ENCODE measurements at regions not wholly inside any gene's neighbourhood (a gene's known extent, or its start where the extent isn't known, plus 50 kb on each side); places are given as distances from the start of the nearest gene placed in this dataset.
"Not testable (repeated sequence)": the region's sequence is repeated elsewhere in the genome, so short reads cannot be mapped to it uniquely, and the experiment has no call there.

DNA sequence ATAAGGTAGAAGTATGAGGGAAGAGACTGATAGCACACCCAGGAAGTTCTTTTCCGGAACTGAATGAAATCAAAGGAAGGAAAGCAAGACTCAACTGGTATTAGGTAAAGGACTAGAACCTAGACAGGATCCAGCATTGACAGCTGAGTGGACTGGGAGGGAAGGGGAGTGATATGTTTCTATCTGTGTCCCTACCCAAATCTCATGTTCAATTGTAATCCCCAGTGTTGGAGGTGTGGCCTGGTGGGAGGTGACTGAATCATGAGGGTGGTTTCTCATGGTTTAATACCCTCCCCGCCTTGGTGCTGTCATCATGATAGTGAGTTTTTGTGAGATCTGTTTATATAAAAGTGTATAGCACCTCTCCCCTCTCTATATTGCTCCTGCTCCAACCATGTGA lies 415.9 kb upstream of the KCNMB2 start:
- no peak for DNase-seq (ENCODE audit: low read depth)

DNA sequence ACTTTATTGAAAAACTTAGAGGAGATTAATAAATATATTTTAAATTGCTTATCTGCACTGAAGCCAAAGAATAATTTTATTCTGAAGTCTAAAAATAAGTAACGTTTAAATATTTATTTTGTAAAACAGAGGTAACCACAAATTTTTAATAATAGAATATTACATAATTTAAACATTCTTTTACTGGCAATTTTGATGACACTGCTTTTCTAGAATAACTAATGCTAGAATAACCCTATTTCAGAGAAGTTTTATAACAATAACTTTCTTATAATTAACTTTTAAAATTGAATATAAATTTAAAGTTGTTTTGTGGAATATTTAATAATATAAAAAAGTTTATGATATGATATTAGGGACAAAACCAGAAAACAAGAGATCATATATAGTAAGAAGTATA lies 409.6 kb upstream of the KCNMB2 start:
- DNase-seq (ENCODE audit: low read depth): no peak

DNA sequence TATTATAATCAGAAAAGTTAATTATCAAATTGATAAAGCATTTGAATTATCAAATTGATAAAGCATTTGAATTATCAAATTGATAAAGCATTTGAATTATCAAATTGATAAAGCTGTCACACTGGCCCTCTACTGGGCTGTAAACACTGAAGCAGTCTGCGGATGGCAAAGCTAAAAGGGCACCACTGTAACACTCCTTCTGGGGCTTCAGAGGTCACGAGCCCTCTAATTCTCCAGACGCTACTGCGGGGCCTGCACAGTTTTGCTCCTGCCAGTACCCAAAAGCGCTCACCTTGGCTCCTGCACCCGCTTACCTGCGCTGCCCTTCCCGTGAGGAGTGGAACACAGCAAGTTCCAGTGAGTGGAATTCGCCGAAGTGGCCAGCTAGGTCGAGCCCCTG lies 409.0 kb upstream of the KCNMB2 start:
- no peak for DNase-seq (ENCODE audit: low read depth)

DNA sequence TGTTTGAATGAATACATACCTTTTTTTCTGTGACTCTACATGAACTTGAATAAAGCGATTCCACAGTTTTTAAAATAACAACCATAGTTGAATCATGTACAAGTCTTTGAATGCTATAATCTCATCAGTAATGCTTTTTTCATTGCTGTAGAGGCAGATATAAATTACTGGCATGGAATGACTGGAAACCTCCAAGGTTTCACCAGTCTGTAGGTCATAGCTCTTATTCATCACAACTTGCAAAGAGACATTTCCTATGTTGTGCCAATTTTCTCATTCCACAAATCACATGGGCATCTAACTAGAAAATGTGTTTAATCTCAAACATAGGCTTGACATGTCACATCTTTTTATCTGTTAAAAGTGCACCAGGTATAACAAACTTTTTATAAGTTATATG lies 407.1 kb upstream of the KCNMB2 start:
- no peak for DNase-seq (ENCODE audit: low read depth)

DNA sequence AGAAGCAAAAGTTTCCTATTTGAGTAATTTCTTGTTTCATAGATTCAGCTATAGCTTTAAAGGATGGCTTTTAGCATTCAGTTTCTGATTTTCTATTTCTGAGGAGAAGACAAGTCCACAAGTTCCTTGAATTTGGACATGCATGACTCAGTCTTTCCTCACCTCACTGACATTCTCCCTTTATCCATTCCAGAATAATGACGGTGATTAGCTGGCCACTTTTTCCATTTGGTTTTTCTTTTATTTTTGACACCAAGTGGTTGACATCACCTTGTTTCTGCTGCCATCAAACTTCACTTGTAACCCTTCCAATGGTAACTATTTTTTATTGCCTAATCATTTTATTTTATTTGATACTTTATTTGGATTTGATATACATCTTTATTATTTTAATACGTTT lies 404.4 kb upstream of the KCNMB2 start:
- DNase-seq (ENCODE audit: low read depth): peak; percentile 31

DNA sequence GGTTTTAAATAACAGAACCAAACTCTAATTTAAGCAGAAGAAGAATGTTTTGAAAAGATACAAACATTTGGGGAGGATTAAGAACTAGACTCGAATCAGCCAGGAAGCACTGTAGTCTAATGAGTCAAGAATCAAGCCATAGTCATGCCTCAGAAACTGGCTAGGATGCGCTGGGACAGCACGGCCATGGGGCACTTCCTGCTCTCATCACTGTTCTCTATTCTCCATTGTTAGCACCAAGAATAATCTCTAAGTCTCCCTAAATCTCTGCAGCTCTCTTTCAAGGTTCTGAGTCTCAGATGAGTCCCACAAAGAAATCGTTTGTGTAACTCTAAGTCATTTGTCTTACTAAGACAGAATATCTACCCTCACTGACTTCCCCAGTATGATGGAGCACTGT lies 399.0 kb upstream of the KCNMB2 start:
- DNase-seq (ENCODE audit: low read depth): no peak

DNA sequence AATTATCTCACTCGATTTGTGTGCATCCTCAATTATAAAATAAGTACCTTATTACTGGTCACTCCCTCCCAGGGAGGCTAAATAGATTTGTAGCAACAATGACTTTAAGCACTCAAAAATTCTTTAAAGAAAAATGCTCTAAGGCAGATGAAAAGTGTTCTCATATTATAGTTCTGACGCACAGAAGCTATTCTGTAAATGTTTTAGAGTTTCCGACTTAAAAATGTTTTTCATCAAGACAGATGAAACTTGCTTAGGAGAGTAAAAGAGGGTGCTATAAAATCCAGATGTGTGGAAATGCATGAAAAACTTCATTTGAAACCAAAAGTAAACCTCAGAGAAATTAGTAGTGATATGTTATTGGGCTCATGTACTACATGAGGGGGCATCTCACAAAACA lies 398.4 kb upstream of the KCNMB2 start:
- no peak for DNase-seq (ENCODE audit: low read depth)

DNA sequence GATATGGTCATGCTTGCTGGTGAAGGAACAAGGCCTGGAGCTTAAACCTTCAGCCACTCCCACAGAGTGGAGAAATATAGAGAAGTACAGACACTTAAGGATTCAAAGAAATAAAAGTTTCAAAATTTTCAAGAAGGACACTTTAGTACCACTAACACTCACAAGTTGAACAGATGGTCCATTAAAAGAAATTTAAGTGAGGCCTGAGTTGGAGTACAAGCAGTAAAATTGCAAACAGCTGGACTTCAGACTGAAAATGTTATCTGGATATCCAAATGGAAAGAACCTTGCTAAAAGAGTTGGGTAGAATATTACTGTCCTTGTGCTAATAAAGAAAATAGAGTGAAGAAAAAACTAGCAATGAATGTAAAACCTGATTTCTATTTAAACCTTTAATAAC lies 397.1 kb upstream of the KCNMB2 start:
- no peak for DNase-seq (ENCODE audit: low read depth)

DNA sequence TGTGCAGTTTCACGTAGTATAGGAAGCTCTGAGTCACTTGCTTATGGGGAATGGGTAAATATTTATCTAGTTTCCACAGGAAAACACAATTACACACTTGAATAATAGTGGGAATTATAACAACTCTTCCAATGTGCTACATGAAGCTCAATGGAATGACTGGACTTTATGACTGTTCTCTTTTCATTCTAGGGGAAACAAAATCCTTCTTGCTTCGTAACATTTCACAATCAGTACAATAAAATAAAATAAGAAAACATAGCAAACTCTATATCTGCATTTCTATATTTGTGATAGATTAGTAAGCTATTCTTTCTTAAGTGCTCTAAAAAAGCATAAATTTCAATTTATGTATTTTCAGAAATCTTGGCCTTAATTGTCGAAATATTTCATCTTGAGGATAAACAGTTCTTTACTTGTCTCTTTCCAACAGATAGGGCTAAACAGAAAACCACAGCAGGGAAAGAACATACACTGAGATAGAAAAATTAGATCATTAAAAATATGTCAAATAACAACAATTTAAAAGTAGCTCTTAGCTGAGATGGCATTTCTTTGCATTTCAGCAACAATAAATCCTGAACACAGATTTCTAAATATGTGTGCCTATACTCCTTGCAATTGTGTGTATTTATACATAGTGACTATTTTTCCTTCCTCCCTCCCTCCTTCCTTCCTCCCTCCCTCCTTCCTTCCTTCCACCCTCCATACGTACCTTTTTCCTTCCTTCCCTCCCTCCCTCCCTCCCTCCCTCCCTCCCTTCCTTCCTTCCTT lies 395.5 kb upstream of the KCNMB2 start:
- no peak for DNase-seq (ENCODE audit: low read depth)

DNA sequence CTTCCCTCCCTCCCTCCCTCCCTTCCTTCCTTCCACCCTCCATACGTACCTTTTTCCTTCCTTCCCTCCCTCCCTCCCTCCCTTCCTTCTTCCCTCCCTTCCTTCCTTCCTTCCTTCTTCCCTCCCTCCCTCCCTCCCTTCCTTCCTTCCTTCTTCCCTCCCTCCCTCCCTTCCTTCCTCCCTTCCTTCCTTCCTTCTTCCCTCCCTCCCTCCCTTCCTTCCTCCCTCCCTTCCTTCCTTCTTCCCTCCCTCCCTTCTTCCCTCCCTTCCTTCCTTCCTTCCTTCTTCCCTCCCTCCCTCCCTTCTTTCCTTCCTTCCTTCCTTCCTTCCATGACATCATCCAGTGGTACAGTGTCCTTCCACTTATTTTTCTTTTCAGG lies 394.9 kb upstream of the KCNMB2 start:
- not testable (repeated sequence) for DNase-seq (ENCODE audit: low read depth)

DNA sequence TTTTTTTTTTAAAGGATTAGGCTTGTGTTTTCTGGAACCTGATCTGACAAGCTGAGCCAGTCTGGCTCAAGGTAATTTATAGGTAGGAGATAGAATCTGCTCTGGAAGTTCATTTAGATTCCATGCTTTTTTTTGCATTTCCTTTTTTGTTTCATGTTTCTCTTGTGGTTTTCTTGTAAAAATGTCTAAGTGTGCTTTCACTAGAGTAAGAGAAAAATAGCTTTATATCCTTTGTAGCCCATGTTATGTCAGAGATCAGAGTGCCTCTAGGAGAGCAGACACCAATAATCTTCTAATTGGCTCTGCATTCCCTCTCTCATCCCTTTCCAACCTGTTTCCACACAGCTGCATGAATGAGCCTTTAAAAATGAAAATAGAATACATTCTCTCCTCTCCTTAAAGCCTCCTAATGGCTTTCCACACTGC lies 389.8 kb upstream of the KCNMB2 start:
- DNase-seq (ENCODE audit: low read depth): no peak

DNA sequence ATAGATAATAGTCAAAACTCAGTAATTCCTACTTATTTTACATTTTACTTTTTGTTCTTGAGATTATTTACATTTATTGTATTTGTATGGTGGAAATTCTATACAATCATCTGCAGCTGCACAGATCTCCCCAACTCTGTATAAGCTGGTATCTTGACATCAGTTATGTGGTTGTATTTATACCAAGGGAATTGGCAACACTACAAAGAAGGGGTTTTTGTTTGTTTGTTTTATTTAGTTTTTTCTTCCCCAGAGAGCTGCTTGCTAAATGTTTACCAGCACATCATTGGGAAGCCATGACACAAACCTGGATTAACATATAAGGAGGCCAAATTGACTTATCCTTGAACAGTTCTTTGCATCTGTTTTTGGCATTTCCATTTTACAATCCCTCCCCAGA lies 389.2 kb upstream of the KCNMB2 start:
- DNase-seq (ENCODE audit: low read depth): no peak

DNA sequence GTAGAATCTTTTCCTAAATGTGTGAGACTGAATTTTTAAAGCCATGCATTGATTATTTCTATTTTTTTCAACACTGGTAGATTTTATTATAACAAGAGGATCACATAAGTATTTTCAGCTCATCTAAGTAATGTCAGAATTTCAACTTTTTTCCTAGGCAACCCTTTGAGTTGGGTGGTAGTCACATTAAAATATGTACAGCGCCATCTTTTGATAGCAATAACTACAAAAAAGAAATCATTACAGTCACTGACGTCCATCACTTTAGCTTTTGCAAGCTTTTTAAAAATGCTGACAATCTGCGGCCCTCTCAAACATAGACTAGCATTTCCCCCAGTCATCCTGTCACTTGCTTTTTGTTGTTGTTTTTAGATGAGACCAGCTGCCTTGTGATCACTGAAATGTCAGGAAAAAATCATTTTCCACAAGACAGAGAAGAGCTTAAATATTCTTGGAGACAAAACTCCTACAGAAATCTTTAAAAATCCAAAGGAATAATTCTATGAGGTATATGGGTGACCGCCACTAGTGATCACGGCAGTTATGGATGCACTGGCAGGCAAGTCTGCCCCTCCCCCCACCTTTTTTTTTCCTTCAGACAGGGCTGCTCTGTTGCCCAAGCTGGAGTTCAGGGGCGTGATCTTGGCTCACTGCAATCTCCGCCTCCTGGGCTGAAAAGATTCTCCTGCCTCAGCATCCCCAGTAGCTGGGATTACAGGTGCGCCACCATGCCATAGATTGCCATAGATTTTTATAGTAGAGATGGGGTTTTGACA lies 384.0 kb upstream of the KCNMB2 start:
- DNase-seq (ENCODE audit: low read depth): no peak

DNA sequence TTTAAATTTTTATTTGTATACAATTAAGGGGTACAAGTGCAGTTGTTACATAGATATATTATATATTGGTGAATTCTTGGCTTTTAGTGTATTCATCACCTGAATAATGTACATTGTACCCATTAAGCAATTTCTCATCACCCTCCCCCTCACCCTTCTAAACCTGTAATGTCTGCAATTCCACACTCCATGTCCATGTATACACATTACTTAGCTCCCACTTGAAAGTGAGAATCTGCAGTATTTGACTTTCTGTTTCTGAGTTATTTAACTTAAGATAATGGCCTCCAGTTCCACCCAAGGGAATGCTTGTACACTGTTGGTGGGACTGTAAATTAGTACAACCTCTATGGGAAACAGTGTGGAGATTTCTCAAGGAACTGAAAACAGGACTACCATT lies 383.2 kb upstream of the KCNMB2 start:
- DNase-seq (ENCODE audit: low read depth): no peak

DNA sequence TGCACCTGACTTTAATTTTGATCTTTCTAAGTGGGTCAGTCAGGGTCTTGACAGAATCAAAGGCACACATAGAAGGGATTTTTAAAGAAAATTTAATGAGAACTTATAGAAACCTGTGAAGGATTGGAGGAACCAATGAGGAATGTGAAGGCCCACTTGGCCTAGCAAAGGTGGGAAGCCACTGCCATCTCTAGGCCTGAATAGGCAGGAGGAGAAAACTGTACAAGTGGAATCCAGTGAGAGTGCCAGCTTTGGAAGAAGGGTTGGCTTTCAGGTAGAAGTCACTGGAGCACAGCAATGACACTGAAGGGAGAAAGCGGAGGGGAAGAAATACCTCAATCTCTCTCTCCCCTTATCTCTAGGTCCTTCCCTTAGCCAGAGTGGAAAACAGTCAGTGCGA lies 380.7 kb upstream of the KCNMB2 start:
- DNase-seq (ENCODE audit: low read depth): no peak

DNA sequence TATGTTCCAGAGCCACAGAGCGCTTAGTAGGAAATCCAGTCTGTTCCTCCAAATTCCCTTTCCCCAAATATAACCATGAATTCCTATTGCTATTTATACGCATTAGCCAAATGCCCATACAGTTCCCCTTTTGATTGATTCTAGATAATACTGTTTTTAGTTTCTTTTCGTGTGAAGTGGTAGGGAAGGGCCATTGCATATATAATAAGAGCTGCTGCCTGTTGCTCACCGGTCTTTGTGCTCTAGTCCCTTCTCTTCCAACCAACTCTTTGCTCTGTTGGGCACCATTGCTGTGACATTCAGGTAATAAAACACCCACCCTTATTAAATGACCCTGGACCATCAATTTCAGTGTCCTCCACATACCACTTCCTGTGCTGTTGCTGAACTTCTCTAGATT lies 379.9 kb upstream of the KCNMB2 start:
- no peak for DNase-seq (ENCODE audit: low read depth)

DNA sequence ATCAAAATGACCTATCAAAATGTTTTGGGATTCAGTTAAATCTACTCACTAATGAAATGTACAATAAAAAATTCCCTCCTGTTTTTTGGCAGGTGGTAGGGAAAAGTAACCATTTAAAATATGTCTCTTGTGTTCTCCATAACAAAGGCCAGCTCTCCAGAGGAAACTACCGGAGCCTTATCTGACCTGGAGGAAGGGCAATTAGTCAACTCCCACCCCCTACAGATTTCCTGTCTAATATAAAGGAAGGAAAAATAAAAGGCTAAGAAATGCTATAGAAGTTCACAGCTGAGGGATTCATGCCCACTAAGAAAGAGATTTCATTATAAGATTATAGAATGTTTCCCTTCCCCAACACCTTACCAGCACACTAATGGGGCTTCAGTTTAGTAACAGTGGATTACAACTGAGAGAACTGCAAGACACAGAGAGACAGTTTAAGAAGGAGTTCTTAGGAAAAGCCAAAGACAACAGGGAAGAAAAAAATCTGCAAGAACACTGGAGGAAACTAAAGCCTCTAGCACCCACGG lies 376.5 kb upstream of the KCNMB2 start:
- no peak for DNase-seq (ENCODE audit: low read depth)

DNA sequence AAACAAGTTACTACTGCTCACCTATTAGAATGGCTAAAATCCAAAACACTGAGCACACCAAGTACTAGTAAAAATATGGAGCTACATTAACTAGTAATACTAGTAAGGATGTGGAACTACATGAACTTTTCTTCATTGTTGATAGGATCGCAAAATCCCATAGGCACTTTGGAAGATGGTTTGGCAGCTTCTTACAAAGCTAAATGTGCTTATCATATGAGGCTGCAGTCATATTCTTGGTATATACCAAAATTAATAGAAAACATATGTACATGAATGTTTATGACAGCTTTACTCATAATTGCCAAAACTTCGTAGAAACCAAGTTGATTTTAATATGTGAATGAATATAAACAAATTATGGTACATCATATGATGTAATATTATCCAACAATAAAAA lies 366.8 kb upstream of the KCNMB2 start:
- no peak for DNase-seq (ENCODE audit: low read depth)

DNA sequence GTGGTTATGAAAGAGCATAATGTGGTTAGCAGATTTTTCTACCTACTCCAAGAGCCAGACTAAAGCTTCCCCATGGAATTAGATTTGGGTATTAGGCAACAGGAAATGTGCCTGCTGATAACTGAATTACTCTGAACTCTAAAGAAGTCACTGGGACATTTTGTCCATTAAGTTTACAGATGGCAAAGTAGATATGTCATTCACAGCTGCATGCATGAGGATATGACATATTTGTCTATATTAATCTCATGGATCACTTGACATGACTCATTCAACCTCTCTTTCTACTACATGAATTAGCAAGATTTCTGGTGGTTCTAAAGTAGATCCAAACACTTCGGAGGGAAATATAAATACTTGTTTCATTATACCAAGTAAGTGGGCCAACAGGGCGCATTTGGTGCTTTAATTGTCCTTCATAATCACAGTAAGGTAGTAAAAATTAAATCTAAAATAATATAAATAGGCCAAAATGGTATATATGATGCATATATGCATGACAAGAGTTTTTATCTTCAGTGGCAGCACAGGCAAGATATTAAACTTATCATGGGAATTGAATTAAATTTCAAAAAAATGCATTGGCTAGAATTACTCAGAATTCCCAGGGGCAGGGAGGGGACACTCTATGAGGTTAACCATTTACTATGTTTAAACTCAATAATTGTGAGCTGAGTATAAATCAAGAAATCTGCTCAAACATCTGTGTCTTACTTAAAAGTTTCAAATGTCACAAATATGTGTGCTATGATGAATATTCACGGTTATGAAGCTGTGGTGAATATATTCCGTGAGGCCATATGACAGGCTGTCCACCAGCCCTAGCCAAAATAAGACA lies 365.3 kb upstream of the KCNMB2 start:
- DNase-seq (ENCODE audit: low read depth): peak; percentile 84

DNA sequence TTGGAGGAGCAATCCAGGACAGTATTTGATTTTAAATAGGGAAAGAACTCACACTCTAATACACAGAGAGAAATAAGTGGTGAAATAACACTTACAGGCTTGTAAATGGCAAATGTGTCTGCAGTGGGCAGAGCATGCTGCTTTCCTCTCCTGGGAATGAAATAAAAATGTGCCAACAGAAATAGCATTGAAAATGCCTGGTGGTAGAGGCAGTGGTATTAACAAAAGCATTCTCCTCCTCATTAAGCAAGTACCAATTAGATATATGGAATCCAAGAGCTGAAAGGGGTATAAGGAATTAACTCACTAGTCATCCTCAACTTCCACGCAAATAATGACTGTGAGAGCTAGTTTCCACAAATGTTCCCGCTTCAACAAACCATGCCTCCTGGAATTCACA lies 364.1 kb upstream of the KCNMB2 start:
- DNase-seq (ENCODE audit: low read depth): no peak

DNA sequence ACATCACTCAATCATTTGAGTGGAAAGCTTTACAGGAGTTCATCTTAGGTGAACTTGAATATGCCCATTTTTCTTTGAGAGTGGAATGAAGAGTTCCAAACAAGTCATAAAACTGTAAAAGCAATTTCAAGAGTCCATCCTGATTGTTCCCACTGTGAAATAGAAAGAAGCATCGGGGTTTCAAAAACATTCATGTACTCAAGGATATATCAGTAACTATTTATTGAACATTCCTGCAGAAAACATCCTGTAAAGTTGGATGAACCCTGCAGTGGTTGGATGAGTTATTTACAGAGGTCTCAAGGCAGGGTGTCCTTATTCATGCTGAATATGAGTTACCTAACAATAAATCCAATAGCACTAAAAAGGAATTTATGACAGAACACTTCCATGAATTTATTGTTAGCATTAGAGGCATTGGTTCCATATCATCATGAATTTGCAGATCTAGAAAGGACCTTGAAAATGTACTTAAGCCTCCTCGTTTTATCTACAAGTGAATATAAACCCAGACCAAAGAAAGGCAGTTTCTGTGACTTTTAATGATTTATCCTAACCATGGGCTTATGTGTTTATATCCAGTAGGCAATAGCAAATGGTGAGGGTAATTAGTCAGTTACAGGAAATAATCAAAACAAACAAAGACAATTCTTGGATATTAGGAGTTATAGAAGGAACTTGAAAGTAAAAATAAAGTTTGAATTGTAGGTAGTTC lies 361.9 kb upstream of the KCNMB2 start:
- no peak for DNase-seq (ENCODE audit: low read depth)

Data from HT1080 (cell line).